WTC11 (cell line): ENCODE measurements at regions not wholly inside any gene's neighbourhood (a gene's known extent, or its start where the extent isn't known, plus 50 kb on each side); places are given as distances from the start of the nearest gene placed in this dataset.

Source experiments
- ATAC-seq: fragments of 200-7000 bp; cut with Tn5 transposase; 2 replicates; pipeline ENCODE4 v1.10.0; 2021; ENCODE audit warnings: mild to moderate bottlenecking, moderate library complexity
- CTCF ChIA-PET: fragments of 300-600 bp; sonication (Branson Sonifier 250); formaldehyde crosslinking; loops from one replicate; lab custom pipeline; 2021; ENCODE audit warnings: antibody characterized with exemption; lab: Charles Lee
- POLR2A ChIA-PET: fragments of 350-600 bp; sonication (Branson Sonifier 250); formaldehyde crosslinking; loops from one replicate; lab custom pipeline; 2021; ENCODE audit warnings: antibody characterized with exemption; lab: Charles Lee
- DNase-seq: peaks from one replicate; pipeline ENCODE4 v3.0.0; 2021; ENCODE audit warnings: low spot score
- H3K27ac Mint-ChIP-seq: 2 replicates; pipeline ENCODE4 v1.8.0; 2021; ENCODE audit warnings: mixed read lengths
- H3K27me3 Mint-ChIP-seq: 2 replicates; pipeline ENCODE4 v1.8.0; 2021; ENCODE audit warnings: low read depth, mild to moderate bottlenecking, moderate library complexity, mixed read lengths
- H3K36me3 Mint-ChIP-seq: 2 replicates; pipeline ENCODE4 v1.8.0; 2021; ENCODE audit warnings: mixed read lengths
- H3K4me1 Mint-ChIP-seq: 2 replicates; pipeline ENCODE4 v1.8.0; 2022; ENCODE audit warnings: mixed read lengths
- H3K4me3 Mint-ChIP-seq: 2 replicates; pipeline ENCODE4 v1.8.0; 2021; ENCODE audit warnings: mild to moderate bottlenecking, moderate library complexity, mixed read lengths
- H3K9me3 Mint-ChIP-seq: 2 replicates; pipeline ENCODE4 v1.8.0; 2021; ENCODE audit warnings: mixed read lengths
- ATF3 ChIP-seq: sonication (generic); formaldehyde crosslinking; conservative IDR thresholded peaks from 2 replicates; pipeline ENCODE4 v1.8.1; 2022; ENCODE audit warnings: mild to moderate bottlenecking, missing genetic modification reagents
- ESRRA ChIP-seq: sonication (generic); formaldehyde crosslinking; IDR thresholded peaks from 2 replicates; pipeline ENCODE4 v1.8.1; 2022; ENCODE audit warnings: mild to moderate bottlenecking, missing genetic modification reagents, borderline replicate concordance
- FOXP1 ChIP-seq: sonication (generic); formaldehyde crosslinking; IDR thresholded peaks from 2 replicates; pipeline ENCODE4 v1.8.0; 2022; ENCODE audit warnings: missing genetic modification reagents, mild to moderate bottlenecking, moderate library complexity, borderline replicate concordance
- IRF2 ChIP-seq: sonication (generic); formaldehyde crosslinking; IDR thresholded peaks from 2 replicates; pipeline ENCODE4 v1.8.0; 2022; ENCODE audit warnings: low read depth, missing genetic modification reagents, borderline replicate concordance
- JUN ChIP-seq: sonication (generic); formaldehyde crosslinking; IDR thresholded peaks from 2 replicates; pipeline ENCODE4 v1.8.0; 2023; ENCODE audit warnings: mild to moderate bottlenecking, missing genetic modification reagents
- MXD4 ChIP-seq: fragments of 250-450 bp; sonication (Bioruptor Pico); IDR thresholded peaks from 2 replicates; pipeline ENCODE4 v1.8.0; 2021; ENCODE audit warnings: mild to moderate bottlenecking, moderate library complexity, borderline replicate concordance
- NFE2L1 ChIP-seq: sonication (generic); formaldehyde crosslinking; IDR thresholded peaks from 2 replicates; pipeline ENCODE4 v1.8.1; 2023; ENCODE audit warnings: missing genetic modification reagents
- NR2C2 ChIP-seq: sonication (generic); formaldehyde crosslinking; IDR thresholded peaks from 2 replicates; pipeline ENCODE4 v1.8.0; 2022; ENCODE audit warnings: mild to moderate bottlenecking, missing genetic modification reagents
- PRDM15 ChIP-seq: sonication (generic); formaldehyde crosslinking; IDR thresholded peaks from 2 replicates; pipeline ENCODE4 v1.8.0; 2022; ENCODE audit warnings: missing genetic modification reagents
- PREB ChIP-seq: sonication (generic); formaldehyde crosslinking; IDR thresholded peaks from 2 replicates; pipeline ENCODE4 v1.8.1; 2022; ENCODE audit warnings: mild to moderate bottlenecking, missing genetic modification reagents, moderate library complexity, borderline replicate concordance
- RELA ChIP-seq: sonication (generic); formaldehyde crosslinking; IDR thresholded peaks from 2 replicates; pipeline ENCODE4 v1.8.1; 2022; ENCODE audit warnings: missing genetic modification reagents, mild to moderate bottlenecking, borderline replicate concordance
- TCF7 ChIP-seq: sonication (generic); formaldehyde crosslinking; IDR thresholded peaks from 2 replicates; pipeline ENCODE4 v1.8.0; 2022; ENCODE audit warnings: mild to moderate bottlenecking, low read depth, missing genetic modification reagents, moderate library complexity
- ZBTB21 ChIP-seq: sonication (generic); formaldehyde crosslinking; IDR thresholded peaks from 2 replicates; pipeline ENCODE4 v1.8.1; 2023; ENCODE audit warnings: mild to moderate bottlenecking, missing genetic modification reagents, borderline replicate concordance
- ZMAT4 ChIP-seq: fragments of 250-450 bp; sonication (Bioruptor Pico); IDR thresholded peaks from 2 replicates; pipeline ENCODE4 v1.9.0; 2021; ENCODE audit warnings: mild to moderate bottlenecking
- ZNF317 ChIP-seq: sonication (generic); formaldehyde crosslinking; IDR thresholded peaks from 2 replicates; pipeline ENCODE4 v1.8.1; 2023; ENCODE audit warnings: low read depth, mild to moderate bottlenecking, moderate library complexity, missing genetic modification reagents, borderline replicate concordance
- TF ChIP-seq, protein P1 (sequence below): fragments of 250-450 bp; sonication (Bioruptor Pico); IDR thresholded peaks from 2 replicates; pipeline ENCODE4 v1.9.0; 2021; ENCODE audit warnings: moderate library complexity, mild to moderate bottlenecking, inconsistent platforms, borderline replicate concordance
- TF ChIP-seq, protein P2 (sequence below): sonication (generic); formaldehyde crosslinking; IDR thresholded peaks from 2 replicates; pipeline ENCODE4 v1.8.1; 2023; ENCODE audit warnings: mild to moderate bottlenecking, missing genetic modification reagents

DNA sequence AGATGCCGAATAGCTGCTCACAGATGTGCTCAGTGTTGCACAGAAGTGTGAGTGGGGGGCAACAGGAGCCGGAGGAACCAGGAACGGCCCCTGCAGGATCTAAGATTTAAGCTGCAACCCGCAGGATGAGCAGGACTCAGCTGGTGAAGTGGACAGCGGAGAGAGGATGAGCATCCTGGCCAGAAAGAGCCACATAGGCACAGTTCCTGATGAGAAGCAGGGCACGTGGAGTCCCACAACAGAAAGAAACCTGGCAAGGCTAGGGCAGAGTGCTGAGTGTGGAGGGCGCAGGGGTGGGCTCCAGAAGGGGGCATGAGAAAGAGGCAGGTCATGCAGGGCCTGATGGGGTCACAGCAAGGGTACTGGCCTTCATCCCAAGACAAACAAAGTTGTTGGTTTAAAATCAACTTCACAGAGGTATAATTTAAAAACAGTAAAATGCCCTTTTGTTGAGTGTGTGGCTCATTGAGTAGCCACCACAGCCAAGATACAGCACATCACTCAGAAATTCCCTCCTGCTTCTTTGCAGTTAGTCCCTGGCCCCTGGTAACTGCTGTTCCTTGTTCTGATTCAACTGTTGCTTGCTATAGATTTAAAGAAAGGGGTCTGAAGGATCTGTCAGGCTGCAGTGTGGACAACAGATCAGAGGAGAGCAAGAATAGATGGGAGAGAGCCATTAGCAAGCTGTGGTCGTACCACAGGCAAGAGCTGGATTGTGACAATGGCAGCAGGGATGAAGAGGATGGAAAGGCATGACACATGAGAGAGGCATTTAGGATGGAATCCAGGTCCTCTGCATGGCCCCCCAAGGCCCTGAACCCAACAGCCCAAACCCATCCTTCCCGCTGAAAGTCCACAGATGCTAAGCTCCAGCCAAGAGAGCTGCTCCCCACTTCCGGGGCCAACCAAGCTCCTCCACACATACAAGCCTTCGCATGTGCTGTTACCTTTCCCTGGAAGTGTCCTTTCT is 53.1 kb upstream of the OSBPL3 start:
- TF ChIP-seq, protein P1, sequence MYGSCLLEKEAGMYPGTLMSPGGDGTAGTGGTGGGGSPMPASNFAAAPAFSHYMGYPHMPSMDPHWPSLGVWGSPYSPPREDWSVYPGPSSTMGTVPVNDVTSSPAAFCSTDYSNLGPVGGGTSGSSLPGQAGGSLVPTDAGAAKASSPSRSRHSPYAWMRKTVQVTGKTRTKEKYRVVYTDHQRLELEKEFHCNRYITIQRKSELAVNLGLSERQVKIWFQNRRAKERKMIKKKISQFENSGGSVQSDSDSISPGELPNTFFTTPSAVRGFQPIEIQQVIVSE (CRISPR knock-in tag), result no peak
- TF ChIP-seq MXD4 (CRISPR knock-in tag) (no peak), NFE2L1 (no peak), JUN (CRISPR knock-in tag) (no peak), IRF2 (CRISPR knock-in tag) (no peak), NR2C2 (CRISPR knock-in tag) (no peak), RELA (CRISPR knock-in tag) (no peak), ZMAT4 (CRISPR knock-in tag) (no peak), ZNF317 (CRISPR knock-in tag) (no peak), FOXP1 (CRISPR knock-in tag) (no peak), ZBTB21 (CRISPR knock-in tag) (no peak), ATF3 (CRISPR knock-in tag) (no peak), PREB (CRISPR knock-in tag) (no peak), PRDM15 (no peak), TCF7 (CRISPR knock-in tag) (no peak), ESRRA (no peak)
- TF ChIP-seq, protein P2, sequence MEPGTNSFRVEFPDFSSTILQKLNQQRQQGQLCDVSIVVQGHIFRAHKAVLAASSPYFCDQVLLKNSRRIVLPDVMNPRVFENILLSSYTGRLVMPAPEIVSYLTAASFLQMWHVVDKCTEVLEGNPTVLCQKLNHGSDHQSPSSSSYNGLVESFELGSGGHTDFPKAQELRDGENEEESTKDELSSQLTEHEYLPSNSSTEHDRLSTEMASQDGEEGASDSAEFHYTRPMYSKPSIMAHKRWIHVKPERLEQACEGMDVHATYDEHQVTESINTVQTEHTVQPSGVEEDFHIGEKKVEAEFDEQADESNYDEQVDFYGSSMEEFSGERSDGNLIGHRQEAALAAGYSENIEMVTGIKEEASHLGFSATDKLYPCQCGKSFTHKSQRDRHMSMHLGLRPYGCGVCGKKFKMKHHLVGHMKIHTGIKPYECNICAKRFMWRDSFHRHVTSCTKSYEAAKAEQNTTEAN (CRISPR knock-in tag), result no peak
- Mint-ChIP-seq H3K27me3 (peaks cover 4% of the 10 kb centered on the region; the same call in 1 of the 2 replicates), H3K4me3 (no peak overlapping the region), H3K4me1 (peaks cover 13% of the 10 kb centered on the region), H3K36me3 (peaks cover 4% of the 10 kb centered on the region), H3K27ac (no peak overlapping the region), H3K9me3 (peaks cover 22% of the 10 kb centered on the region)
- DNase-seq (no peak), ATAC-seq (no peak)
- ChIA-PET CTCF (interaction anchor here (1.0 kb wide), 1 partner anchor 51 kb away, joined by 3 read pairs; no protein-coding TSS in a partner anchor), POLR2A (no interaction called here)
